Right lobe of liver (tissue), 6 donors: ENCODE measurements at regions not wholly inside any gene's neighbourhood (a gene's known extent, or its start where the extent isn't known, plus 50 kb on each side); places are given as distances from the start of the nearest gene placed in this dataset.

ENCODE experiments used
- ATAC-seq, 4 donors: fragments of 200-7000 bp; cut with Tn5 transposase; one replicate each; pipeline ENCODE4 v1.9.1; 2020; ENCODE audit warnings: mild to moderate bottlenecking in 4 of 4, moderate library complexity in 4 of 4
- DNase-seq, 3 donors: peaks; one replicate each; pipeline ENCODE4 v3.0.0-alpha.2; 2020
- H3K27ac ChIP-seq, 3 donors: fragments of 200-600 bp; one replicate each; pipeline ENCODE4 v1.8.0; 2022
- H3K27me3 ChIP-seq, 2 donors: fragments of 200-600 bp; one replicate each; pipeline ENCODE4 v1.8.0; 2022
- H3K36me3 ChIP-seq, 4 donors: fragments of 200-600 bp; sonication (generic) in 1 of 4; one replicate each; pipeline versions ENCODE4 v1.5.1 to v1.8.0; 2017 to 2022; ENCODE audit warnings: control low read depth in 1 of 4
- H3K4me1 ChIP-seq, 4 donors: fragments of 200-600 bp; sonication (generic) in 1 of 4; one replicate each; pipeline versions ENCODE4 v1.5.1 to v1.8.0; 2017 to 2022; ENCODE audit warnings: control low read depth in 1 of 4
- H3K4me3 ChIP-seq, 3 donors: fragments of 200-600 bp; one replicate each; pipeline ENCODE4 v1.8.0; 2022
- H3K9me3 ChIP-seq, 4 donors: fragments of 200-600 bp; sonication (generic) in 1 of 4; one replicate each; pipeline versions ENCODE4 v1.5.1 to v1.8.0; 2017 to 2022; ENCODE audit warnings: control low read depth in 1 of 4
- POLR2A ChIP-seq: fragments of 450-650 bp; IDR thresholded peaks from one replicate; pipeline ENCODE4 v1.6.1; 2017; ENCODE audit warnings: antibody characterized with exemption, mild to moderate bottlenecking
- WGBS: methylation state at CpG from one replicate; pipeline ENCODE4 v1.1.6; 2018; ENCODE audit warnings: low coverage, low lambda C conversion rate; ENCODE audit not compliant: insufficient coverage; ENCODE audit errors: missing lambda C conversion rate; 5-methylcytosine and 5-hydroxymethylcytosine counted together
- intact Hi-C, 2 donors: fragments of 100-400 bp; cut with DNase I; formaldehyde crosslinking; loops; one replicate each; pipeline versions ENCODE4 v1.11.2 to v1.14.1; 2022
- TF ChIP-seq, protein P1 (sequence below), 4 donors: fragments of 200-600 bp in 3 of 4; fragments of 450-650 bp in 1 of 4; IDR thresholded peaks; one replicate each; pipeline versions ENCODE4 v1.5.1 to v1.8.0; 2016 to 2022; ENCODE audit warnings: antibody characterized with exemption in 4 of 4, mild to moderate bottlenecking in 2 of 4
- donor health status: DM: no; HTN: yes; CAD: no.
- donor health status: DM: no; HTN: no; CAD: no.
- donor health status: DM: no; HTN: no; CAD: no.
- donor health status: DM: no; HTN: yes; CAD: no.
- donor health status: DM: no; HTN: yes; CAD: no.

DNA sequence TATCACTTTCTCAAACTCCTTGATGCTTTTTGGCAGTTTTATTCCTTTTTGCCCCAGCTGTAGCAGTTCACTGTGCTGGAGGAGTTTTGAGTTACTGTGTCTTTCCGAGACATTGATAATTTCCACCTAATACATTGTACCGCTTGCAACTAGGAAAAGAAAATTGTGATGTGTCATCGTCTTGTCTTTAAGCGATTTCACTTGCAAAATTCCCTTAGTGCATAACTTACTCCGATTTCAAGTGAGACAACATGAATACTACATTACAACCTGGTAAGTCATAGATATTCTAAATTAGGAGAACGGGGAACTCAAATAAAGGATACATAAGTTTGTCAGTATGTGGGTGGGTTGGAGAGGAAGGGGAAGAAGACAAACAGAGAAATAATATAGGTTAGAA lies 340.5 kb upstream of the KYNU start:
- Histone ChIP-seq H3K4me3 (no peak overlapping the region), H3K27me3 (no peaks in the 10 kb centered on the region), H3K9me3 (no peaks in the 10 kb centered on the region), H3K4me1 (no peaks in the 10 kb centered on the region), H3K36me3 (no peaks in the 10 kb centered on the region), H3K27ac (no peak overlapping the region)
- intact Hi-C loops = no loop called here
- DNase-seq (no peak), ATAC-seq (no peak)
- TF ChIP-seq POLR2A = no peak
- TF ChIP-seq, protein P1, sequence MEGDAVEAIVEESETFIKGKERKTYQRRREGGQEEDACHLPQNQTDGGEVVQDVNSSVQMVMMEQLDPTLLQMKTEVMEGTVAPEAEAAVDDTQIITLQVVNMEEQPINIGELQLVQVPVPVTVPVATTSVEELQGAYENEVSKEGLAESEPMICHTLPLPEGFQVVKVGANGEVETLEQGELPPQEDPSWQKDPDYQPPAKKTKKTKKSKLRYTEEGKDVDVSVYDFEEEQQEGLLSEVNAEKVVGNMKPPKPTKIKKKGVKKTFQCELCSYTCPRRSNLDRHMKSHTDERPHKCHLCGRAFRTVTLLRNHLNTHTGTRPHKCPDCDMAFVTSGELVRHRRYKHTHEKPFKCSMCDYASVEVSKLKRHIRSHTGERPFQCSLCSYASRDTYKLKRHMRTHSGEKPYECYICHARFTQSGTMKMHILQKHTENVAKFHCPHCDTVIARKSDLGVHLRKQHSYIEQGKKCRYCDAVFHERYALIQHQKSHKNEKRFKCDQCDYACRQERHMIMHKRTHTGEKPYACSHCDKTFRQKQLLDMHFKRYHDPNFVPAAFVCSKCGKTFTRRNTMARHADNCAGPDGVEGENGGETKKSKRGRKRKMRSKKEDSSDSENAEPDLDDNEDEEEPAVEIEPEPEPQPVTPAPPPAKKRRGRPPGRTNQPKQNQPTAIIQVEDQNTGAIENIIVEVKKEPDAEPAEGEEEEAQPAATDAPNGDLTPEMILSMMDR (IDR thresholded peaks at IDR 0.05) = no peak
- WGBS = 76% methylated on average over 6 of the region's 6 CpGs

DNA sequence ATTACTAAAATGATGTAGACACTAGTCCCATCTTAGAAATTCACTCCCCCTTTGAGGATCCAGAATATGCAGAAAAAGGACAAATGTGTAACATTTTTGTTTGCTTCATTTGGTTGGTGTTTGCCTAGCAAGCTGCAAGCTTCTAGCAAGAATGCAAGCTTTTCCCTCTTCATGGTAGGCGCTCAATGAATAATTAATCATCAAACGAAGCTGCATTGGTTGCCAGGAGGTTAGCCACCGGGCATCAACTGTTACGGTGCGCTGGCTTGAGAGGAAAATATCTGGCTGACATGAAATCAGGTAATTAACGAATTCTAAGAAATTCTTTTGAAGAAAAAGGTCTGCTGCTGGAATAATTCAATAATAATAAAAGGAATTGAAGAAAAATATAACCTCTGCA lies 341.0 kb upstream of the KYNU start:
- H3K9me3 ChIP-seq = no peaks in the 10 kb centered on the region
- no peaks in the 10 kb centered on the region for H3K4me1 ChIP-seq
- intact Hi-C loops = no loop called here
- H3K27ac ChIP-seq = no peak overlapping the region
- WGBS = 64% methylated on average over 6 of the region's 6 CpGs
- ATAC-seq (no peak), DNase-seq (no peak)
- no peak overlapping the region for H3K4me3 ChIP-seq
- H3K27me3 ChIP-seq = no peaks in the 10 kb centered on the region
- TF ChIP-seq, protein P1 (IDR thresholded peaks at IDR 0.05) = no peak
- TF ChIP-seq POLR2A = no peak
- H3K36me3 ChIP-seq = no peaks in the 10 kb centered on the region

DNA sequence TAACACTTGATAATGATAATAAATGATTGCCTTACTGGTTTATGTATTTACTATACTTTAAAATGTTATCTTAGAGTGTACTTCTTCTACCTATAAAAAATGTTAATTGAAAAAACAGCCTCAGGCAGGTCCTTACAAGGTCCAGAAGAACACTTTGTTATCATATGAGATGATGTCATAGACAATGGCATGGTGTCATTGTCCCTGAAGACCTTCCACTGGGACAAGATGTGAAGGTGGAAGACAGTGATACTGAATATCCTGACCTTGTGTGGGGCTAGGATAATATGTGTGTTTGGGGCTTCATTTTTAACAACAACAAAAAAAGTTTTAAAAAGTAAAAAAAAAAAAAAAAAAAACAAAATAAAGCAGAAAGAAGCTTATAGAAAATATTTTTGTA lies 342.2 kb upstream of the KYNU start:
- intact Hi-C loops = no loop called here
- no peak overlapping the region for H3K27ac ChIP-seq
- no peaks in the 10 kb centered on the region for H3K36me3 ChIP-seq
- H3K27me3 ChIP-seq = no peaks in the 10 kb centered on the region
- TF ChIP-seq, protein P1 (IDR thresholded peaks at IDR 0.05) = no peak
- TF ChIP-seq POLR2A = no peak
- H3K9me3 ChIP-seq = no peaks in the 10 kb centered on the region
- H3K4me3 ChIP-seq = no peak overlapping the region
- DNase-seq (no peak), ATAC-seq (no peak)
- no peaks in the 10 kb centered on the region for H3K4me1 ChIP-seq

DNA sequence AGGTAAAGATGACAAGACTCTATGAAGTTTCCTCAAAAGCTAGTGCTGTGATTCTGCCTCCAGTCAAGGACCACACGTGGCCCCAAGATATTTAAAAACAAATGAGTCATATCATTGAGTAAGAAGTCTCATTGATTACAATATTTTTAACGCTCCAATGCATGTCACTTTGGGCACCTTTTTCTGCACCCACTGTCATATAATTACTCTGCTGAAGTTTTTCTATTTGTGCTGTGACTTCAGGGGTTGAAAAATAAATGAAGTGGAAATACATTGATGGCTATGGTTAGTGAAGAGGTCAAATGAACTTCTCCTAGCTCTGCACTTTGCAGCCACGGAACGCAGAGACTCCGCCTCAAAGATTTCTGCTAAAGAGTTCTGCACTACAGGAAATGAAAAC lies 344.3 kb upstream of the KYNU start:
- intact Hi-C loops = no loop called here
- Histone ChIP-seq H3K4me3 (no peak overlapping the region), H3K27me3 (no peaks in the 10 kb centered on the region), H3K9me3 (no peaks in the 10 kb centered on the region), H3K36me3 (no peaks in the 10 kb centered on the region), H3K27ac (no peak overlapping the region), H3K4me1 (no peaks in the 10 kb centered on the region)
- DNase-seq = no peak
- 61% methylated on average over 5 of the region's 5 CpGs for WGBS
- no peak for ATAC-seq
- TF ChIP-seq, protein P1 (IDR thresholded peaks at IDR 0.05) = no peak
- no peak for TF ChIP-seq POLR2A

DNA sequence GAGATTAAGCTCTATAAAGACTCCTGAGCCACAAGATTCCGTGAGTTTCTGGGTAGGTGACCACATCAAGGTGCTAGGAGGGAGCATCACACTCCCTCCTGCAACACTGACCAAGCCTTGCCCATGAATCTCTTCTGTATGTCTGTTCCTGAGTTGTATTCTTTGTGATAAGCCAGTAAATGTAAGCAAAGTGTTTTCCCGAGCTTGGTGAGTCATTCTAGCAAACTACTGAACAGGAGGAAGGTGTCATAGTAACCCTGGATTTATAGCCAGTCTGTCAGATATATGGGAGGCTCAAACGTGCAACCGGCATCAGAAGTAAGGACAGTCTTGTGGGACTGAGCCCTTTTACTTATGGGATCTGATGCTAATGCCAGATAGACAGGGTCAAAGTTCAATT lies 346.1 kb upstream of the KYNU start:
- Histone ChIP-seq H3K4me3 (no peak overlapping the region), H3K36me3 (no peaks in the 10 kb centered on the region), H3K9me3 (no peaks in the 10 kb centered on the region), H3K27ac (no peak overlapping the region), H3K4me1 (no peaks in the 10 kb centered on the region), H3K27me3 (no peaks in the 10 kb centered on the region)
- intact Hi-C loops = no loop called here
- no peak for TF ChIP-seq POLR2A
- TF ChIP-seq, protein P1 (IDR thresholded peaks at IDR 0.05) = no peak
- DNase-seq (no peak), ATAC-seq (no peak)
- 18% methylated on average over 3 of the region's 4 CpGs for WGBS
